Stimulated activated CD8-positive, alpha-beta memory T cell treated with anti-CD3 and anti-CD28 coated beads, Interleukin-7, amount 100 ng/mL, for 4 hours (primary cell): ENCODE measurements at regions not wholly inside any gene's neighbourhood (a gene's known extent, or its start where the extent isn't known, plus 50 kb on each side); places are given as distances from the start of the nearest gene placed in this dataset.
"Not testable (repeated sequence)": the region's sequence is repeated elsewhere in the genome, so short reads cannot be mapped to it uniquely, and the experiment has no call there.

Source experiments
- DNase-seq, 2 donors: peaks; one replicate each; pipeline ENCODE4 v3.0.0-alpha.2; 2020; ENCODE audit warnings: low read depth in 2 of 2

- DNase-seq, result no peak
These were observed 95.3 kb upstream of the TNFSF11 start for GRCh38 chr13:42478531-42479156.

GRCh38 chr13:42484386-42484785 lies 89.6 kb upstream of the TNFSF11 start:
- no peak for DNase-seq

- no peak for DNase-seq
These were observed 88.7 kb upstream of the TNFSF11 start for GRCh38 chr13:42485272-42485671.

- no peak for DNase-seq
These were observed 87.2 kb upstream of the TNFSF11 start for GRCh38 chr13:42486711-42487198.

GRCh38 chr13:42487221-42487620 lies 86.7 kb upstream of the TNFSF11 start:
- no peak for DNase-seq

GRCh38 chr13:42490676-42491075 lies 83.3 kb upstream of the TNFSF11 start:
- DNase-seq, result no peak

GRCh38 chr13:42492372-42492920 lies 81.5 kb upstream of the TNFSF11 start:
- DNase-seq, result no peak

GRCh38 chr13:42494157-42494556 lies 79.8 kb upstream of the TNFSF11 start:
- DNase-seq, result no peak

- DNase-seq, result no peak
These were observed 78.7 kb upstream of the TNFSF11 start for GRCh38 chr13:42495255-42495654.

GRCh38 chr13:42495751-42496150 lies 78.2 kb upstream of the TNFSF11 start:
- DNase-seq, result no peak

- DNase-seq, result not testable (repeated sequence)
These were observed 76.9 kb upstream of the TNFSF11 start for GRCh38 chr13:42496926-42497554.

- DNase-seq, result no peak
These were observed 76.2 kb upstream of the TNFSF11 start for GRCh38 chr13:42497798-42498197.

- DNase-seq, result no peak
These were observed 75.4 kb upstream of the TNFSF11 start for GRCh38 chr13:42498521-42498920.
